ENCODE measurements at regions not wholly inside any gene's neighbourhood (a gene's known extent, or its start where the extent isn't known, plus 50 kb on each side); places are given as distances from the start of the nearest gene placed in this dataset.

DNA sequence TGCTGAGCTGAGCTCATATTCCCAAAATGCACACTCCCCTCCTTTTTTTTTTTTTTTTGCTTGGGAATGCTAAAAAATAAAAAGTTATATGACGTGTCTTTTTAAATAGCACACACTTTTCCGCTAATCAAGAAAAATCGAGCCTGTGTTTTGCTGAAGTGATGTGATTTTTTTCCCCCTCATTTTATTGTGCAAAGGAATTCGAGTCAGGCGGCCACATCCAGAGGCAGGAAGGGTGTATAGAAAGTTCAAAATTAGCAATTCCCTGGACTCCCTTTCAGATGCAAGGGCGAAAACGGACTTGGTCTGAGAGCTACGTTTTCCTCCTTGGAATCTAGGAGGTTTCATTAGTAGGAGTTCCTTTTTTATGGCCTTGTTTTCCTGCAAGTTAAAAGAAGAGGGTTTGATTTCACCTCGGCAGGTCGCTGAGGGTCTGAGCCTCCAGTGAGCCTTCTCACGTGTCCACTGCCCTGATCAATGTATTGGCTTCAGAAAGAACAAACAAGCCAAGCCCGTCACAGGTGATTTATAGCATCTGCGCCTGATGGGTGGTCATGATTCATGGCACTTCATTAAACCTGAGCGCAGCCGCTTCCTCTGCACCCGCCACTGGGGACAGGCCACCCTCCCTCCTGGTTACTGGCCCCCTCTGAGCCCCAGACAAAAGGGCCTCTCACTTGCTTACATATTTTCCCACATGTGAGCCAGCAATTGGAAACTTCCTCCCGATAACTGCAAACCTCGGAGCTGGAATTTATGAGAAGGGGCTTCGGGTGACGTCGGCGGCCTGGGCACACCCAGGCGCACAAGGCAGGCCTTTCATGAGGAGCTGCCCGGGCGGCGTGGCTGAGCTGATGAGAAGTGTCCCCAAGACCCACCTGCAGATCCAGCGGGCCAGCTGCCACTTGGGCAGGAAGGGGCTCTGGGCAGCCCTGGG is 64.4 kb upstream of the LINC01488 start:
- ATAC-seq = no peak

DNA sequence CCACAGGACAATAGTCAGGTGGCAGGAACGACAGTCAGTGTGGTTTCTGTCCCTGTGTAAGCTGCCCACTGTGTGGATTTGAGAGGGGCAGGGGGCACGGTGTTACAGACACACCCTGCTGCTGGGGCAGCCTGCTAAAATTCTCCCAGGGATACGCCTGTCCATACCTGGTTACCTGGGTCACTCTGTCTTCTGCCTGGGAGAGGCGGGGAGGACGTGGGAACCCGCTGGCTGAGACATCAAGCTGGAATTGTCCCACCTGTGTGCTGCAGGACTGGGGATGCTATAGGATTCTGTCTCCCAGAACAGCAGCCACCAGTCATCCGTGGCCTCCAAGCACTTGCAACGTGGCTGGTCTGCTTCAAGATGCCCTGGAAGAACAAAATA is 63.8 kb upstream of the LINC01488 start:
- no peak for ATAC-seq

DNA sequence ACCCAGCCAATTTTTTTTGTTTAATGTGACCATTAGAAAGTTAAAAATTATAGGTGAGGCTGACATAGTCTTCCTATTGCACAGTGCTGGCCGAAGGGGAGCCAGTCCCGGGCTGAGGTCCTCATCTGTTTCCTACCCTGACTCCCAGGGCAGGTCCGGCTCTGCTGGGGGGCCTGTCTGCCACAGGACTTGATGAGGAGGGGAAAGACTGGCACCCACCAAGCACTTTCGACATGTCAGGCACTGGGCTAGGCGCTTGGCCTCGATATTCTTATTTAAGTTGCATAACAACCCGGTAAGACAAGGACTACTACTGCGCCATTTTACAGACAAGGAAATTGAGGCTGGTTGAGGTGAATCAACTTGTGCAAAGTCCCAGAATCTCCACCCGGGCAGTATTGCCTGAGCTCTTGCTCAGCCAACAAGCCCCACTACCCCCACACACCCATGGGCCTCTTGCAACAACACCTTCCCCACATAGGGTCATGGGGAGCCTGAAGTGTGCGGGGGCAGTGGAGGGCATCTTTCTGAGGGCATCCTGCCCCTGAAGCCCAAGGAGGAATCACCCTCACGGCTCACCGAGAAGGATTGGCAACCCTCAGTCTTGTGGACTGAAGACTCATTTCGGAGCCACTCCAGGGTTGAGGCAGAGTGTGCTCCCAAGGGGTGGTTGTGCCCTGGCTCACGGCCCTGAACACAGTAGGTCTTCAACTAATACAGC is 62.7 kb upstream of the LINC01488 start:
- no peak for ATAC-seq

DNA sequence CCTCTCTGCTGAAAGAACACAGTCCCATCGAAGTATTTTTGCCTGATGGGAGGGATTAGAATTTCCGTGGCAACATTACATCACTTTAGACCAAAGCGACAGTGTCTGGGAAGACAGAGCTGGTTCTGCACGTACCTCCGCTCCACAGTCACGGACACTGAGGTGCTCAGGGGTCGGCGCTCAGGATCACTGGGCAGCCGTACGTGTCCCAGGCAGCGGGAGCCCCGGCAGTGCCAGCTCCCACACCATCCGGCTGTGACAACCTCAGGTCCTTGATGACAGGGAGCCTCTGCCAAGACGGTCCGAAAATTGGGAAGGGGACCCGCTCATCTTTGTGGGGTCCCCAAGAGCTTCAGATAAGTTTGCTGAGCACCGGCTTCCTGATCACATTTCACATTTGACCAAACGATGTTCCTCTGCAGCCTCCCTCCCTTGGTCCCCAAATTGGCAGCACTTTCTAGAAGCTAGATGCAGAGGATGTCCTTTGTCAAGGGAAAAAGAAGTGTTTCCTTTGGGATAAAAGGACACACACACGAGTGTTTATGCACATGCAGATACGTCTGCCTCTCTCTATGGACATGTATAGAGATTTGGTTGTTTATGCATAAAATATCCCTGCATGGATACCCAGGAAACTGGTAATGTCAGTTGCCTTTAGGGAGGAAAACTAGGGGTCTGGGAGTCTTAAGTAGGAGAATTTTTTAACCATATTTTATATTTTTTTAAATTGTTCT is 61.6 kb upstream of the LINC01488 start:
- ATAC-seq = no peak

DNA sequence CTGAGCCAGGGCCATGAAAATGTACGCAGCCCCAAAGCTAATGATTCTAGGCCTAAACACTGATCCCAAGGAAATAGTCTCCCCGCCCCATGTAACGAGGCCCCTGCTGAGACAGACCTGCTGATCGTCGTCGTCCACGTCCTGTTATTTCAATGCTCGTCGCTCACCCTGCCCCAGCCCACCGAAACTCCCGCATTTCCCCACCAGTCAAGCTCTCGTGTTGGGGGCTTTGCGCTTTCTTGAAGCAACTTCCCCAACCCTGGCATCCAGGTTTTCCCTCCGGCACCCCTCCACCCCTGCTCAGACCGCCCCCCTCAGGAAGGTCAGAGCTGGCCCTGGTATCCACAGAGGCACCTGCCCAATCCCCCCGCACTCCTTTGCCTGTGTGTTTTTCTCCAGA is 58.8 kb upstream of the LINC01488 start:
- ATAC-seq = no peak

DNA sequence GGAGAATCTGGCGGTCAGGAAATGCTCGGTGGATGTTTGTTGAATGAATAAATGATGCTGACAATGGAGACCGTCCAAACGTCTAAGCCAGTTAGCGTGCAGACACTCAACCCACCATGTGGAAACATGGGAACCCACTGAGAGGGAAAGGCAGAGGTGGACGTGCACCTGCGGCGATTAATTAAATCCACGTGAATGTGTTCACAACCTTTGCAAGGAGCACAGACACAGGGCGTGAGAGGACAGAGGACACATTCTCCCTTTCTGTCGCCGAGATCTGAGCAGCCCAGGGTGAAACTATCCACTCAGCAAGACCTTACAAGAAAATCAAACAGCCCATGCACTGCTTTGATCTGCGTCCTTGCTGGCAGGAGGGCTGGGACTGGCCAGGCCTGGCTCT is 58.3 kb upstream of the LINC01488 start:
- ATAC-seq = no peak

DNA sequence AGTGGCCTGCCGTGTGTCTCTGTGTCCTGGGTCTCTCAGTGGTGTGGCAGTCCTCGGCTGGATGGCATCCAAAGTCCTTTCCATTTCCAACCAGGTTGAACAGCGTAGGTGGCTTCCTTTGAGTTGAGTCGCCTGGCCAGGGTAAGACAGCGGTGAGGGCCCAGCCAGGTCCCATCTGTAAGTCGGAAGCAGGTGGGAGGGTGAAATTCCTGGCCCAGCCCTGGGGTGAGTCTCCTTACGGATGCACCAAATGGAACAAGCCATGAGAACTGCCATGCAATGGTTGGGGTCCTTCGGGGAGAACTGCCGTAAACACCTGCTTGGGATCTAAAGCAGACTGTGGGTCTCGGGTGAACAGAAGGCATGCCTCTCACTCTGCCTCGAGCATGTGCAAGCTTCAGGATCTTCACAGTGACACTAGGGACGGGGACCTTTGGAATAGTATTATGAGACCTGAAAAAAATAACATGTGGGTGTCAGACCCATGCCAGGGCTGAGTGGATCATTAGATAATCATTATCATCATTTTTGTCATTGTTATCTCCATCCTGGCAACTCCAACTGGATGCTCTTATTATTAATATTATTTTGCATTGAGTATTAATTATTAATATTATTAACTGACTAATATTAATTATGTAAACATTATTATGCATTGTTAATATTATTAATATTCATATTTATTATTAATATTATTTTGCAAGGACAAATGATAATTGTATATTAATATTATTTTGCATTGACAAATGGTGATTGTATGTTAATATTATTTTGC is 57.7 kb upstream of the LINC01488 start:
- ATAC-seq = no peak

DNA sequence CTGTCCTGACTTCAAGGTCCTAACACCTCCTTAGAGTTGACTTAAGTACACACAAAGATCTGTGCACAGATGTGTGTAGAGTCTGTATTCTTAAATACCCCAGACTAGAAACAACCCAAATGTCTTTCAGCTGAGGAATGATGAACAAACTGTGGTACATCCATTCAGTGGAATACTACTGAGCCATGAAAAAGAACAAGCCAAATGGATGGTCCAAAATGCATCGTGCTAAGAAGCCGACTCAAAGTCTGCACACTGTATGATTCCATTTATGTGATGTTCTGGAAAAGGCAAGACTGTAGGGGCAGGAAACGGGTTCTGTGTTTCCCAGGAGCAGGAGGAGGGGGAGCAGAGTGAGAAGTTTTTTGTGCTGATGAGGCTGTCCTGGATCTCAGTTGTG is 56.7 kb upstream of the LINC01488 start:
- no peak for ATAC-seq

DNA sequence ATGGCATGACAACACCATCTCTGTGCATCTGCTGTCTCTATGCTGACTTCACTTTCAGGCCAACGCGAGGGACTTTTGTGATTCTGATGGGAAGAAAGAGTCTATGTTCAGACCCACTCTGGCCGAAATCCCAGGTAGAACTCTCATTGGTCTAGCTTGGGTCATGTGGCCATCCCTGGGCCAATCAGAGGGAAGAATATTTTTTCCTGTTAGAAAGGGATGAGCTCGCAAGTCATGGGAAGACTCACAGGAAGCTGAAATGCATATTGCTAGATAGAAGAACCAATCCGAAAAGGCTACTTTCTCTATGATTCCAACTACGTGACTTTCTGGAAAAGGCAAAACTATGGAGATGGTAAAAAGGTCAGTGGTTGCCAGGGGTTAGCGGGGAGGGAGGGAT is 56.0 kb upstream of the LINC01488 start:
- ATAC-seq = no peak

DNA sequence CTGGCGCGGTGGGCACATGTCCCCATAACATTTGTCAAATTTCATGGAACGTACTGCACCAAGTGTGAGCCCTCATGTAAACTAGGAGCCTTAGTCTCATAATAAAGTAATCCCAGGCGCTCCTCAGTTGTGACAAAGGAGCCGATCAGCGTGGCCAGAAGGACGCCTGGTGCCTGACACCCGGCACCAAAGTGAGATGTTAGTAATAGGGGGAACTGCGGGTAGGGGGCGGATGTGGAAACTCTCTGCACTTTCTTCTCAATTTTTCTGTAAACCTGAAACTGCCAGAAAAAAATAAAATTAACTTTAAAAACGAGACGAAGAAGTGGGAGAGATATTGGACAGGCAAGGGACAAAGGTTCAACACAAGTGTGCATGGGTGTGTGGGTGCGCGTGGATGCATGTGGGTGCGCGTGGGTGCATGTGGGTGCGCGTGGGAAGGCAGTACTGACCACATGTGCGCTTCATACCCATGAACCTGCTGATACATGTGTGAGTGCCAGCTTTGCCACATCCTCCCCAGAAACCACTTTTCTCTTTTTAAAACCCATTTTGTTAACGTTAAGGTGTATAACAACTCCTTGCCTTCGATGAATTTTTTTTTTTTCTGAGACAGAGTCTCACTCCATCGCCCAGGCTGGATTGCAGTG is 55.4 kb upstream of the LINC01488 start:
- no peak for ATAC-seq

DNA sequence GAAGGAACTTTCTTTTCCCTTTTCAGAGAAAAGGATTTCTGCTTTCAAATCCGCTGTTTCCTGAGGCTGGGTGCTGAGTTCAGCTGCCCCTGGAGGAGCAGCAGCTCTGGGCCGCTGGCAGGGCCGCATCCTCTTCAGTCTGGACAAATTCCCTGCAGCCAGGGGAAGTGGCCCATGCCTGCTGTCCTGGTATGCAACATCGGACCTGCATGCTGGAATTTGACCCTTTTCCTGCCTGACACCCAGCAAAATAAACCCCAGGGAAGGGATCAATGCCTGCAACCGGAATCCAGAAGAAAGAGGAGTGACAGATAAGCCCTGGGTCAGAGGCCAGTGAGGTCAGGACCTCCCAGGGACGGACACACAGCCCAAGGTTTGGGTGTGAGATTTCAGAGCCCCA is 54.1 kb upstream of the LINC01488 start:
- ATAC-seq = no peak

DNA sequence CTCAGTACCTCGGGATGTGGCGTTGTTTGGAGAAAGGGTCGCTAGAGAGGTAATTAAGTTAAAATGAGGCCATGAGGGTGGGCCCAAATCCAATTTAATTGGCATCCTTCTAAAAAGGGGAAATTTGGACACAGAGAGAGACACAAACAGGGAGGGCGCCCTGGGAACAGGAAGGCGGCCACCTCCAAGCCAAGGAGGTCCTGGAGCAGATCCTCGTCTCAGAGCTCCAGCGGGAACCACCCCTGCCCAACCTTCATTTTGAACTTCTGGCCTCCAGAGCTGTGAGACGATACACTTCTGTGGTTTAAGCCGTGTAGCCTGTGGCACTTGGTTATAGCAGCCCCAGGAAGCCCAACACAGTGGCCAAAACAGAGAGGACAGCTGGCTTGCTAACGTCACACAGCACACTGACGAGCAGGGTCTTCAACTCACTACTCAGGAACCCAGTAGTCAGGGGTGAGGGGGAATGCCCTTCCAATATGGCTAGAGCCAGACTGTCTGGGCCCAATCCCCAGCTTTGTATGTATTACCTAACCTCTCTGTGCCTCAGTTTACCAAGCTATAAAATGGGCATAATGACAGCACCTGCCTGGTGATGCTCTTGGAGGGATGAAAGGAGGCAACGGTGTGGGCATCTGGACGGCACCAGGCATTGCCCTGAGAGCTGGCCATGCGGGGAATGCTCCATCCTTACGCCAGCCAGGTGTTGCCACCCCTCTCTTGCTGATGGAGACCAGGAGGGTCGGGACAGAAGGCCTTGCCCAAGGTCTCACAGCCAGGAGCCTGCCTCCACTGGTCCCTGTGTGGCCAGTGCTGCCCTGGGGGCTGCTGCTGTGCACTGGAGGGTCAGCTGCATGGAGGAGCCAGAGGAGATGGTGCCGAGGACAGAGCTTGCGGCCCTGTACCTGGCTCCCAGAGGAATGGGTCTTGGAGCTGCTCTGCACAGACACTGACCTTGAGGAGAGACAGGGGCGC is 53.3 kb upstream of the LINC01488 start:
- no peak for ATAC-seq

DNA sequence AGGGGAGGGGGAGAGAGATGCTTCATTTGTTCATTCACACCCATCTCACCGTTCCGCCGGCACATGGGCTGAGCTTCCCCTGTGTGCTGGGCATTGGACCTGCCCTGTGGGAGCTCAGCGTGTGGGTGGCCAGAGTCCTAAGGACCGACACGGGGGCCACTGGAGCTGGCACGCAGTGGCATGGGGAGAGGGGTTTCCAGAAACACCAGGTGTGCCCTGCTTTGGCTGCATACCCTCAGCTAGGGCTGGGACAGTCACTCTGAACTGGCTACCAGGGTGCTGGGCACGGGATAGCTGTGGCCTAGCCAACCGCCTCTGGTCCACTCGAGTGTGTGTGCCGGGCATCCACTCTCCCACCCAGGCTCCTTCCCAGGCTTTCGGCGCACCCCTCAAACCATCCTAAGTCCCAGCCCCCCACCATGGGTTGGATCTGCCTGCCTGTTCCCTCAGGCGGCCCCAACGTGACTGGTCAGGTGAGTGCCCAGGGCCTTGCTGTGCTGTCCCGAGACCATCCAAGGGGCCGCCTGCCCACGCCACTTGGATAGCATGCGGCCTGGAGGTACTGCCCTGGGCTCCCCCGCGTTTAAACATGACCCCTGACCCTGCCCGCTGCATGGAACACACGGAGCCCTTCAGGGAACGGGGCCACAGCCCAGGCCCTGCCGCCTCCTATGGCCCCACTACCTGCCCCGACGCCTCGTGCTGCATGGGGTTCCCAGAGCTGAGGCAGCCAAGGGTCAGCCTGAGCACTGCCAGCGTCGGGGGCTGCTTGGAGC is 51.6 kb upstream of the LINC01488 start:
- ATAC-seq = no peak

DNA sequence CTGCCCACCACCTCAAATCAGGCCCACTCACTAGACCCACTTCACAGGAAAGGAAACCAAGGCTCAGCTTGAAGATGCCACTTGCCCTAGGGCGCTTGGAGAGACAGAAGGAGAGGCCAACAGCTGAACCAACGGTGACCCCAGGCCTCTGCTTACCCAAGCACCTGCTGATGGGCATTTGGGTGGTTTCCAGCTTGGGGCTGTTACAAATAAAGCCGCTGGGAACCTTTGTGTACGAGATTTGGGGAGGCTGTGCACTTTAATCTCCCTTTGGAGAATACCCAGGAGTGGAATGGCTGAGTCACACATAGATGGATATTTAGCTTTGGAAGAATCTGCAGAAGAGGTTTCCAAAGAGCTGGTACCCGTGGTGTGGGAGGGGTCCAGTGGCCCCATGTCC is 50.9 kb upstream of the LINC01488 start:
- ATAC-seq = no peak

DNA sequence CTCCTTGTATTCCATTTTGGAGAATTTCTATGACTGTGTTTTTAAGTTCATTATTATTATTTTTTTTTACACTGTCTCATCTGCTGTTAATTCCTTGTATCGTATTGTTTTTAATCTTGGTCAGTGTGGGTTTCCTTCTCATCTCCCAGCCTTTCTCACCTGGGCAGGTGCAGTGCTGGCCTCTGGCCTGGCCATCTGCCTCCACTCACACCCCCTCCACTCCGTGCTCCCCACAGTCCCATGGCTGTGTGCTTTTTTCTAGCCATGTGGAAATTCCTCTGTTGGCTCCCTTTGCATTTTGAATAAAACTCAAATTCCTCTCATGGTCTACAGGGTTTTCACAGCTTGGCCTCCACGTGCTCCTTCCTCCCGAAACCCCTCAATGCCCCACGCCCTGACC is 50.3 kb upstream of the LINC01488 start:
- ATAC-seq = no peak

Measured in activated CD4-positive, CD25-positive, alpha-beta regulatory T cell treated with anti-CD3 and anti-CD28 coated beads, Interleukin-2, amount 50 U/mL, for 24 hours (primary cell).